Hindlimb muscle (tissue), 1 donor: ENCODE measurements at regions not wholly inside any gene's neighbourhood (a gene's known extent, or its start where the extent isn't known, plus 50 kb on each side); places are given as distances from the start of the nearest gene placed in this dataset.

ENCODE experiments used
- DNase-seq: peaks from one replicate; pipeline ENCODE4 v3.0.0-alpha.2; 2013

GRCh38 chr5:125186911-125187375 lies 440.5 kb upstream of the ZNF608 start:
- DNase-seq, result no peak

GRCh38 chr5:125189531-125189941 lies 443.1 kb upstream of the ZNF608 start:
- no peak for DNase-seq

DNA sequence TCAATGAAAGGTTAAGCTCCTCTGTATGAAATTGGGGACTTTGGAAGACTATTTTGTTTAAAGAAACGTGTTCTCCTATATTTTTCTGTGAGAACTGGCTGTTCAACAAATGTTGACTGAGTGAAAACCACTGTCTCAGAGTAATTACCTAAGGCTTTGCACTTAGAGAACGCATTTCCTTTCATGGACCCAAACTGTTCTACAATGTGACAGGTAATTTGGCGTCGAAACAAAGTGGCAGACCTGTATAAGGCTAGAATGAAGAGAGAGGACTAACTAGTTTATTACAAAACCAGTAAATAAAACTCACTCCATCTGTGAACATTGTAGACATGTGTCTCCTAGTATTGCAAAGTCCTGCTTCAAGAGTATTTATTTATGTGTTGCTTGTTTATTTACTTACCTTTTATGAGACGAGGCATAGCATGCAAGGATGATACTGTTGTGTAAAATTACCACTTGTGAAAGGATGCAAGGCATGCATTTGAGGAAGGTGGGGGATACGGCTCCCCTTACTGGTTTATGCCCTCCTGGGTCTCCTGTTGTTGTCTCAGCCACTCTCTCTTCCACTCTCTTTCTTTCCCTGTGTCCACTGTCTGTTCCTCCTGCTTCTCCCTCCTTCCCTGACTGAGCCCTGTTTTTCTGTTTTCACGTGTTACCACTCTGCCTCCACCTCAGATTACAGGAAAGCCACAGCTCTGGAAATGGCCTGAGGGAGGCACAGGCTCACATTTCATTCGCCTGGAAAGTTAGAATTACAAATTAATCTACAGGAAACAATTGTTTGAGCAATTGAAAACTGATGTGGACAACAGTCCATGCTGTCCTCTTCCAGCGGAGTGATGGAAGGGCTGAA lies 444.0 kb upstream of the ZNF608 start:
- no peak for DNase-seq

- DNase-seq, result no peak
Measured at GRCh38 chr5:125194883-125195282, 448.4 kb upstream of the ZNF608 start.

GRCh38 chr5:125196481-125197111 lies 450.2 kb upstream of the ZNF608 start:
- no peak for DNase-seq

DNA sequence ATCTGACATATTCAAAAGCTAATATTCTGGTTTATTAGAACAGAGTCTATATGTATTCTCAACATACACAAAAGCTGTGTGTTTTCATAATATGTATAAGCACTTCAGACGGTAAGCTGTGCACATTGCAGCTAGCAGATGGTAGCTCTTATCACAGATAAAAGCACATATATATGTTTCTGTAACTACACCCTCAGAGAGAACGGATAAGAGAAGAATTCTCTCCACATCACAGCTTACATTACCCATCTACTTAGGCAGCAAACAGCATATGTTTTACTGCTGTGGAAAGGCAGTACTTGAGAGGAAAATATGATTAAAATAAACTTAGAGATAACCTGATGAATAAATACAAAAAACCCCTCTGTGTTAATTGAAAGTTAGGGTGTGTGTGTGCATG lies 450.9 kb upstream of the ZNF608 start:
- no peak for DNase-seq

DNA sequence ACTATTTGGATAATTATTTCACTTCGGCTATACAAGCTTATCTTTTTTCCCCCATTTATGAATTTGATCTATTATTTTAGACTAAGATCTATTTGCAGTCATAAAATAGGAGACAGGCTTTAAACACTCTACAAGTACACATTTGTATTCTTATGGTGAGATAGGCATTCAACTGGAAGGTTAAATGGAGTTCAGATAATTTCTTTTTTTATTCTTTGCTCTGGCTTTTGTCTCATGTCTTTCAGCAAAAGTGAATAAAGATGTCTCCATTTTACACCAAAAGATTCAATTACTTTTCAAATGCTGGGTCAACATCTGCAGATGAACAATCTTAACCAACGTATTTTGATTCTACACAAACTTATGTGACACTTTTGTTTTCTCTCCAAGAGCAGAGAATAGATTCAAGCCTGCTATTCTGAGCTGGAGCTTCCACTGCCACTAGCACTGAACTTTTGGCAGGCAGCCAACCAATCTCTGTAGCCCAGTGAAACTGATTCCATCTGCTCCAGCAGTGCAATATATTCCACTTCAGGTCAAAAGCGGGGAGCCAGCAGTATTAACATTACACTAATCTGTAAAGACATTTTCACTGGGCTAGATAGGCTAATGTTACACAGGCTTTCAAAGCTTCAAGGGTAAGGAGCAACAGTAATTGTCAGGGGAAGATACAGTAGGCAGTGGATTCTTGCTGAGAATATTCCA lies 452.0 kb upstream of the ZNF608 start:
- peak; percentile 84 for DNase-seq

GRCh38 chr5:125199373-125199772 lies 452.9 kb upstream of the ZNF608 start:
- no peak for DNase-seq

DNA sequence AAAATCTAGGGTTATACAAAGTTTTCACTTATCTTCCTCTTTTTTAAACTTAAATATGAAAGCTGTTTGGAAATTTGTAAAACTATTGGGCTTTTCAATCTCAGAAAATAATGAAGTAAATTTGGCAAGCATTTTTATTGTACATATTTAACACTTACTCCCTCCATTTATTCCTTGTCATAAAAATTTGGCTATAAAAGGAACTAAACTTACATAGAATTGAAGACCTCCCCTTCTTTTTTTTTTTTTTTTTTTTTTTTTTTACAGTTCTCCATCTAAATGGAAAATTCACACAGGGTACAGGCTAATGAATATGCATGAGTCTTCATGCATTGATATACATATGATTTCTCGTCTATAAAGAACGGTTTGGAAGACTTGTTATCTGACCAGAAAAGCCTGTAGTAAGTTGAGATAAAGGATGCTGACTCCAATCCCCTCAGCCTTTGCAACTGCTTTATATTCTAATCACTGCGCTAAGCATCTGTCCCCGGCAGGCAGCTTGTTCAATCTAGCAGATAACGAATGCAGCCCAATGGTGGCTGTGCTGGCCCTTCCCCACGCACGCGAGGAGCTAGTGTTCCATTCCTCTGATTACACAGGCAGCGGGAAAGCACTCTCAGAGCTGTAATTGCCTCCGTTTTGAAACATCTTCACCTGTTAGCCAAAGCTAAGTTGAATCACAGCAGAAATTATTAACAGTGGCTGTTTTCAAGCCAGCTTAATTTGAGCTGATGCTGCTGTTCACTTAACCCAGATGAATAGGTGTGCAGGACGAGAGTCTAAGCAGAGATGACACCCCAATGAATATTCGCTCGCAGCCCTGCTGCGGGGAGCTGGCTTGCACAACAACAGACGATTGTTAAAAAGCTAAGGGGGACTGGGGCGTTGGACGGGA lies 453.8 kb upstream of the ZNF608 start:
- no peak for DNase-seq

GRCh38 chr5:125200866-125201373 lies 454.5 kb upstream of the ZNF608 start:
- no peak for DNase-seq

GRCh38 chr5:125201446-125202052 lies 455.1 kb upstream of the ZNF608 start:
- no peak for DNase-seq

DNA sequence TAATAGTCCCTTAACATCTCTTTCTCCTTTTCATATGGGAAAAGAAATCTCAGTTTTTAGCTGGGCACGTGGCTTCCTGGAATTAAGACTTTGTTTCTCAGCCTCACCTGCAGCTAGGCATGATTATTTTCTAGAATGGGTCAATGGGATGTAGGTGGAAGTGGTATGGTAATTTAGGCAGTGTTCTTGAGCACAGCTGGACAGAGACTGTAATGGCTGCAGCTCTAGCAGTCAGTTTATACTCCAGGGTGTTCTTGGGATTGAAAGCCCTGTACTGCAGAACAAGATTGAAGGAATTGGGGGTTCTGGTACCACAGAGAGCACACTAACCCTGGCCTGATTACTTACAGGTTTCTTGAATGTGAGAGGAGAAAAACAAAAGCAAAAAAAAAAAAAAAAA lies 455.9 kb upstream of the ZNF608 start:
- no peak for DNase-seq

GRCh38 chr5:125202871-125203438 lies 456.5 kb upstream of the ZNF608 start:
- DNase-seq, result no peak

- DNase-seq, result no peak
Measured at GRCh38 chr5:125203912-125204311, 457.5 kb upstream of the ZNF608 start.

- DNase-seq, result no peak
Measured at GRCh38 chr5:125205601-125206225, 459.3 kb upstream of the ZNF608 start.

GRCh38 chr5:125207856-125208255 lies 461.4 kb upstream of the ZNF608 start:
- DNase-seq, result no peak

DNA sequence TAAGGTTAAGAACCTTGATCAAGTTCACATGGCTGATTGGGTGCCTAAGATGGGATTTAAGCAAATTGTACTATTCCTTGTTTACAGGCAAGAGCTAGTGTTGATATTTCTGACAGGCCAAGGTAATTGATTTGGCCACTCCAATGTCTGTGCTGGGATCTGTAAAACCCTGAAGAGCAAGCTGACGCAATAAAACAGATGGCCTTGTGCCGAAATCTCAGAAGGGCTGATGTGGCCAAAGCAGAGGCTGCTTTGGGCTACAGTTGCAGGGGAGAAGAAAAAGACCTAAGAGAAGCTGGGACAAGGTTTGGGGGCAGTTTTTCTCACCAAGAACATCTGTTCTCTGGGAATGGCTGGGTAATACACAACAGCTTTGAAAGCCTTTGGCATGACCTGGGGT lies 463.2 kb upstream of the ZNF608 start:
- no peak for DNase-seq

- no peak for DNase-seq
Measured at GRCh38 chr5:125210242-125210947, 464.0 kb upstream of the ZNF608 start.

- DNase-seq, result no peak
Measured at GRCh38 chr5:125214080-125214479, 467.6 kb upstream of the ZNF608 start.

DNA sequence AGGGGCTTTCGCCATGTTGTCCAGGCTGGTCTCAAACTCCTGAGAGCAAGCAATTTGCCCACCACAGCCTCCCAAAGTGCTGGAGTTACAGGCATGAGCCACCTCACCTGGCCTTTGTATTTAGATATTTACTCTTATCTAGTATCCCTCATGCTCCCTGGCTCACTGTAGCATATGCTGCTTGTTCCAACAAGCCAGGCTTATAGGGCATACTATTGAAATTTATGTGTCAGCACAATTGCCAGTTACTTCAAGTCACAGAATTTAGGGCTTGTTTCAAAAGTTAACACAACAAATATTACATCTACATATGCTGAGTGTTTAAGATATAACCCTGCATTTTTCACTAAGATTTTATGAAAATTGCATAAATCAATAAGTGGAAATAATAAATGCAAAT lies 469.2 kb upstream of the ZNF608 start:
- DNase-seq, result no peak
